HG03354 (cell line): ENCODE measurements at regions not wholly inside any gene's neighbourhood (a gene's known extent, or its start where the extent isn't known, plus 50 kb on each side); places are given as distances from the start of the nearest gene placed in this dataset.

Experiments used
- ATAC-seq: cut with Tn5 transposase; IDR thresholded peaks from one replicate; pipeline ENCODE4 v1.9.1; 2021; ENCODE audit warnings: mild to moderate bottlenecking; ENCODE audit not compliant: unreplicated experiment, poor library complexity, severe bottlenecking

- ATAC-seq: no peak
Observed at GRCh38 chr11:104549019-104549418, 349.2 kb downstream of the CASP12 start.

GRCh38 chr11:104547996-104548661, 350.1 kb downstream of the CASP12 start:
- ATAC-seq: no peak

- no peak for ATAC-seq
Observed at GRCh38 chr11:104546501-104546900, 351.8 kb downstream of the CASP12 start.

GRCh38 chr11:104541701-104542100, 356.6 kb downstream of the CASP12 start:
- ATAC-seq: no peak

DNA sequence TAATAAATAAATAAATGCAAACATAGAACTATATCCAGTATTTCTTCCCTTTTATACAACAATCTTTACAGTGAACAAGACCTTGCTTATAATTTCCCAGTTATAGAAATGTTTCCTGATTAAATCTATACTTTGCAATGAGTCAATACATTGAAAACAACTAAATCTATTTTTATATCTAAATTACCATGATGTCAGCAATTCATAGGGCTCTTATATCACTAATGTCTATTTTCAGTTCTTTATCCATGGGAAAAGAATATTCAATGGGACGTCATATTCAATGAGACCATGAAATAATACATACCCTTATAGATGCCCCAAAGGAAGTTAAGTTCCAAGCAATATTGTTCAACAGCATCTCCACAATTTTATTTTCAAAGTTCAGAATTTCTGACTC, 359.9 kb downstream of the CASP12 start:
- no peak for ATAC-seq

DNA sequence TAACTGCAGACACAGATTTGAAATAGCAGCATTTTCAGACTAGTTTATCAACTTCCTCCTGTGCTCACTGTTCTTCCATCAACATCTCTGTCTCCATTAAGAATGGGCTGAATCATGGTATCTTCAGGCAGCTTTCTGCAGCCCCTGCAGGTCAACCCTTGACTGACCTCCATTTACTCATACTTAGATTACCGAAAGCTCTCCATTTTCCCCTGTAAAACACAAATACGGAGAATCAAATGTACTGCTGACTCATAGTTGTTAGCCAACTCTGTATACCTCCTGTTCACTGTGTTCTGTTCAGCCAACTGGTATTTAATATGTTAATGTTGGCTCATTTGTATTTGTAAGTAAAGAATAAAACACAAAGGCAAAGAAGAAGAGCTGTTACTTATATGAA, 364.0 kb downstream of the CASP12 start:
- ATAC-seq: no peak

DNA sequence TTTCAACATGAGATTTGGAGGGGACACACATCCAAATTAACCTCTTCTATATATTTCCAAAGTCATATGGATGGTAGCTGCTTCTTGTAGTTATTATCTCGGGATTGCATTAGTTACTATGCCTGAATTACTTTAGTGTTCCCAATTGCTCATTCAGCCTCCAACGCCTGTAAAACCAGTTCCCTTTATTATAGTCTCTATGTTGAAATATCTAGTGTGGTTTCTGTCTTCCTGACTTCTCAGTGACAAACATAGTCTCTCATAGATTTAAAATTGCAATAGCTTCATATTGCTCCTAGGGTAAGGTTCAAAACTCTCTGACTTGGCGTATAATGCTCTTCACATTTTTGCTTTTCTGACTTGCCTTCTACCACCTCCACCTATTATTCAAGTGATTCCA, 366.4 kb downstream of the CASP12 start:
- ATAC-seq: no peak

GRCh38 chr11:104531075-104531474, 367.1 kb upstream of the PDGFD start:
- peak; percentile 62 for ATAC-seq

DNA sequence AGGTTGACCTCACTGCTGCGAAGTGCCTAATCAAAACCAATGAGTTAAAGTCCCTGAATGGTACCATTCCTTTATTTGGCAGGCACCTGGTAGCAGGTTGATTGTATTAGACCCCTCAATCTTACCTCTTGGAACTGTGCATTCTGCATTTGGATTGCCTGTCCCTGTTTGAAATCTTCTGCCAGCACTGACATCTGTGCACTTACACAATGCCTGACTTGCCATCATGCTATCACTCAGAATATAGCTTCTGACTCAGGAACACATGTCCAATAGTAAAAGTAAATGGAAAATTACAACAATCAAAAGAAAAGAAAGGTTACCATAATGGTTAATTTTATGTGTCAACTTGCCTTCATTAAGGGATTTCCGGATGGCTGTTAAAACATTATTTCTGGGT, 366.0 kb upstream of the PDGFD start:
- ATAC-seq: no peak

GRCh38 chr11:104529213-104529612, 365.3 kb upstream of the PDGFD start:
- ATAC-seq: no peak

- no peak for ATAC-seq
Observed at GRCh38 chr11:104526006-104526405, 362.1 kb upstream of the PDGFD start.

DNA sequence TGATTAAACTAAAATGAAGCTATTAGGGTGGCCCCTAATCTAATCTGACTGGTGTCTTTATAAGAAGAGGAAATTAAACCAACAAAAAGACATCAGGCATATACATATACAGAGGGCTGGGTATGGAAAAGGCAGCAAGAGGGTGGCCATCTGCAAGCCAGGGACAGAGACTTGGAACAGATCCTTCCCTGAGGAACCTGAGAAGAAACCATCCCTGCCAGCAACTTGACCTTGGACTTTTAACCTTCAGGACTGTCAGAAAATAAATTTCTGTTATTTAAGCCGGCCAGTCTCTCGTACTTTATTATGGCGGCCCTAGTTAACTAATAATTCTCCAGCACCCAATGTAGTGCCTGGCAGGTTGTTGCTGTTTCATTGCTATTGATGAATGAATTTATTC, 361.5 kb upstream of the PDGFD start:
- ATAC-seq: no peak

DNA sequence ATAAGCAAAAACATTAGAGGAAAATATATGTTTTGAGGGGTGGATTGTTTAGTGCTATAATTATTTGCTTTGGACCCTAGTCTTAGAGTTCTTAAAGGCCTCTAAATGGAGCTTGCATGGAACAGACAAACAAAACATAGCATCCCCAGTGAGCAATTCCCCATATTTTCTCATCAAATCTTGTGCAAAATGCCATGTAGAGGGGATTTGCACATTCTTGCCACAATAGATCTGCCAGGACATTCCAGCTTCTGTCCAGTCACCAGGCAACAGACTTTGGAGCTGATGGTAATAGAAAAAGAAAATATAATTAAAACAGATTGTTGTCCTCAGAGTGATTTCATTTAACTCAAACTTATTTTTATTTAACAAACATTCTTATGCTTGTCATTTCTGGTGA, 360.3 kb upstream of the PDGFD start:
- no peak for ATAC-seq

DNA sequence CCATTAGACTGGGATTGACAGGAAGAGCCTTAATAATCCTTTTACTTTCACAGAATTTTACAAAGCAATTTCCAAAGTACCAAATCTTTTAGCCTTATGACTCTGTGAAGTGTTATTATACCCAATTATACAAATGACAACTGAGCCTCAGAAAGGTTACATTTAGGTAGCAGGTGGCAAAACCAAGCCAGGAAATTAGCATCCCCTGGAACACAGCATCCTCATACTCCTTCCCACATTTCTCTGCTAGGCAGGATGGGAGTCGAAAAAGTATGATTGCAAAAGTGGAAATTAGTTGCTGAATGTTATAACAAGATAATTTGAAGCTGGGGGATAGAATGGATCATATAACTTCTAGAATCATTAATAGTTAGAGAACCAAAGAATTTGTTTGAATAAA, 359.7 kb upstream of the PDGFD start:
- ATAC-seq: no peak

DNA sequence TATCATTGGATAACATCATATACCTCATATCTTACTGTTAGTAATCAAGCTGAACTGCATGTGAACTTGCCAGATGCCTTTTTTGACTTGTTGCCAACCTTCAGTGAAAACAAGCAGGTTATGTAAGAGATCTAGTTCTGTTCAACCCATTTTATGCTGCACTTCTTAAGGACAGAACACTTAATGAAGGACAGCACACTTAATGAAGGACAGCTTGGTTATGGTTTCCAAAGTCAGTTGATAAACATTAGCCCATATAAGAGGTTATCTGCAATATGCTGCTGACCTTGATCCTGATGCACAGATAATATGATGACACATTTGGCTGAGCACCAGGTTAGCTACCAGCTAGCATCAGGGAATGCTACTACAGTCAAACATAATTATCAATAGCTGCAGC, 358.7 kb upstream of the PDGFD start:
- ATAC-seq: no peak

GRCh38 chr11:104522123-104522522, 358.2 kb upstream of the PDGFD start:
- ATAC-seq: no peak

DNA sequence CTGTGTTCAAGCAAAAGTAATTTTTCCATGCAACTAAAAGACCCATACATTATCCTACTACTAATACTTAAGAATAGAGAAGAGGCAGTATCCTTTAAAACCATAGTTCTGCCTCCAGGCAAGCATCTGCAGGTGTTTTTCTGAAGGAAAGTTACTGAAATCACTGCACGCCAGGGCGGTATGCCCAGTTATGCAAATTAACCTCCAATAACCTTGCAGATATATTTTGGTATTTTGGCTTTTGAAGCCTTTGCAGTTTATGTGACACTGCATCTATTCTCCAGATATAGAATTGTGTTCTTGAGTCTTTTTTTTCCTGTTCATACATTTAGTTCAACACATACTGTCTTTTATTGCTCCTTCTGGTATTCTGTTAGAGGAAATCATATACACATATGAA, 346.2 kb upstream of the PDGFD start:
- ATAC-seq: no peak

GRCh38 chr11:104490182-104490581, 326.2 kb upstream of the PDGFD start:
- no peak for ATAC-seq

DNA sequence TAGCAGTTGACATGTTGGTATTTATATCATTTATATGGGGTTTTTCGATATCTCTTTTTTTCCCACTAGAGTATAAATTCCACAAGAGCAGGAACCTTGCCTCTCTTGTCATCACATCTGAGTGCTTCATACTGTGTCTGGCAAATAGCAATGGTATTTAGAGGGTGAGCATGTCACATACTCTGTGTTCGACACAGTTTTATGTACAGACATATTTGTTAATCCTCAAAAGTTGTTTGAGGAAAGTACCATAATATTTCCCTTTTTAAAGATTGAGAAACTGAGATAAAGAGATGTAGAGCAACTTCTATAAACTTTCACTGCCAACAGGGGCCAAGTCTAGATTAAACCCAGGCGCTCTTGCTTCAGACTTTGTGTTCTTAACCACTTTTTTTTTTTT, 324.6 kb upstream of the PDGFD start:
- ATAC-seq: no peak

GRCh38 chr11:104487046-104487806, 323.3 kb upstream of the PDGFD start:
- ATAC-seq: no peak

DNA sequence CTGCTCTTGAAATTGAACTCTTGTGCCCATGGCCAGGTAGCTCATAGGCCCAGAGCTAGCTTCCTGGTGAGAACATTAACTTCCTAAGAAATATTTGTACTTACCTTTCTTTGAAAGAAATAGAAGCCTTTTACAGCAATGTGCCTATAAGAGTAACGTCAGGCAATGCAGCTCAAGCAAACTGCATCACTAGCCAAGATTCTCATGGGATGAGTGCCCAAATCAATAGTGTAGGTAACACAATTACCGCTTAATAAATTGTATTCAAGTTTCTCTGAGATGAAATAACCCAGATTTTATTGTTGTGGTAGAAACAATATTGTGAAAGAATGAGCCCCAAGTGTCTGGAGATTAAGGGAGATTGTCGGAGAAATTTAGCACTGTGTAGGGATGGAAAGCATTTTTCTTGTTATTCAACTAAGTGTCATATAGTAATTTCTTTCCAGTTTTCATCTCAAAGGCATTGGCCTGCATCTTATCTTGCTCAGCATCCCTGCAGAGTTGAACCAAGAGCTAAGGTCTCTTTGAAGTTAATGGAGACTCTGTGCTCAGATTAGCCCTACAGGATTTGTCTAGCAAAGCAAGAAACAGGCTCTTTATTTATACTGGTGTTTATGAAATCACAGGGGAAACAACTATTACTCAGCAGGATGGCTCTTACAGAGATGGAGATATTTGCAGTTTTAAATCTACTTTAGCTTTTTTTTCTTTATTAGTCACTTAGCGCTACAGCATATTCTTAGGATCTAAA, 321.0 kb upstream of the PDGFD start:
- no peak for ATAC-seq
